HG03196 (cell line): ENCODE measurements at regions not wholly inside any gene's neighbourhood (a gene's known extent, or its start where the extent isn't known, plus 50 kb on each side); places are given as distances from the start of the nearest gene placed in this dataset.

Experiments
- ATAC-seq: cut with Tn5 transposase; IDR thresholded peaks from one replicate; pipeline ENCODE4 v1.9.1; 2021; ENCODE audit not compliant: unreplicated experiment

DNA sequence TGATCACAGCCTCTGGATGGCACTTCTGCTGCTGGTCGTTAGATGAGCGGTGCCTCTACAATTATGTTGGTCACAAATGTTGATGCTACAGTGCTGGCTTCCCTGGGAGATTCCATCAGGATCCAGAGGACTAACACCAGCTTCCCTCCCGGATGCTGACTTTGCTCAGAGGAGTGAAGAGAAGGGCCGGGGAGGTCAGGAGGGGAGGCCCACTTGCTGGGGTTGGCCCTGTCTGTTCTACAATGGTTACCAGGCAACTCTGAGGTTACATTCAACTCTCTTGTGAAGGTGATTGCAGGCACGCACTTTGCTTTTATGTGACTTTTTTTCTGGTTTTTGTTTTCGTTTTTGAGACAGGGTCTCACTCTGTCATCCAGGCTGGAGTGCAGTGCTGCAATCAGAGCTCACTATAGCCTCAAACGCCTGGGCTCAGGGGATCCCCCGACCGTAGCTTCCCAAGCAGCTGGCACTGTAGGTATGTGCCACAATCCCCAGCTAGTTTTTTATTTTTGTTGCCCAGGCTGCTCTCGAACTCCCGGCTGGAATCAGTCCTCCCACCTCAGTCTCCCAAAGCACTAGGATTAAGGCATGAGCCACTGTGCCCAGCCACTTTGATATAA lies 112.5 kb downstream of the ADSS2 start:
- ATAC-seq = no peak

GRCh38 chr1:244339776-244340175 lies 111.9 kb downstream of the ADSS2 start:
- ATAC-seq = no peak

- no peak for ATAC-seq
Measured at GRCh38 chr1:244340396-244340795, 111.3 kb downstream of the ADSS2 start.

GRCh38 chr1:244341455-244342450 lies 110.0 kb downstream of the ADSS2 start:
- no peak for ATAC-seq

DNA sequence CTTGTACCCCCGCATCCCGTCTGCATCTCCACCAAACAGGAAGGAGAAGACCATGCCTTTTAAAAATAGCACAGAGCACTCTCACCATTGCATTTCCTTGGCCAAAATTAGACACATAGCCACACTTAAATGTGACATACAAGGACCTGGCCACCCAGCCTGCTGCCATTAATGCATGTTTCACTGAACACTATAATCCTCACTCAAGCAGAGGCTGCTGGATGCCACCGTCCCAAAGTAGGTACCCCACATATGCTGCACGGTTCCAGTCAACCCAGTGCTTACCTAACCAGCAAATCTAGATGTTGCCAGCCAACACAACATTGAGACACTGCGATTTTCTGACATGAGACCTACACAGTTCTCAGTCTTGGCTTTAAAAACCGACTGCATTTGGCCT lies 107.7 kb downstream of the ADSS2 start:
- ATAC-seq = no peak

DNA sequence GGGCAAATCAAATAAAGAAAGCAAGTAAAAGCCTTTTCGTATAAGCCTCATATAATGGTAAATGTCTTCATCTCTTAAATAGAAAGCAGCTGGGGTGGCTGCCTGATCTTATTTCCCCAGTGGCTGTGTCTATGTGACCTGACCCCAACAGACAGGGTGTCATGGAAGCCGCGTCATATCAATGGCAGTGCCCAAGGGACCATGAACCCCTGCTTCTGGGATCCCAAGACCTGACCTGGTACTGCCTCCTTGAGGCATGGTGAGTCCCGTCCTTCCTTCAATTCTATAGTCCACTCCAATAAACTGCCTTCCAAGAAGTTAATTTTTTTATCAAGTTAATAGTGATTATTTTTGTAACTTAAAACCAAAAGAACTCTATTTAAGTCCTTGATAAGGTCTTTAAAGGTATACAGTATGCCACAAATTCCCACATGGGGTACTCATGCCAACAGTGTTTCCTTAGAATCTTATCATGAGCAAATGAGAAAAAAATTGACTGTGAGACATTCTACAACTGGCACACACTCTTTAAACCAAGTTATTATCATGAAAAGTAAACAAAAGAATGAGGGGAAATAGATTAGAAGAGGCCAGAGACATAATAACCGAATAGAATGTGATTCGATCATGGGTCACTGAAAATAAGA lies 104.6 kb downstream of the ADSS2 start:
- ATAC-seq = no peak

GRCh38 chr1:244347942-244348341 lies 103.8 kb downstream of the ADSS2 start:
- ATAC-seq = no peak

DNA sequence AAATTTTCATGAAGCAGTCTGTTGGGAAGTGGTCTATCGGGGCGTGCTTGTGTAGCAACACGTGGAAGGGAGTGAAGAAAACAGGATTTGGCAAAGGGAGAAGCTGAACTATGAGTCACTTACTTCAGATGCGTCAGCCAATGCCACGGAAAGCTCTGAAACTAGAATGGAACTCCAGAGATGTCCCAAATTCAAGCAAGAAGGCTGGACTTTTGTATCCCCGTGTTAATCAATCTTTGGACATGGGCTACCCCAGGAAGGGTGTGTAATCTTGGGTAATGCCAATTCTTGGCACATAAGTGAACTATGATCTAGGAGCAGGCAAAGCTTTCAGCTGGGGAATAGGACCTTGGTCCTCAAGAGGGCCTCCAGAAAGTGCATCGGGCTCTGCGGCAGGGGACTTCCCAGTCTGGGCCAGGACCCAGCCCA lies 102.6 kb downstream of the ADSS2 start:
- ATAC-seq = no peak

DNA sequence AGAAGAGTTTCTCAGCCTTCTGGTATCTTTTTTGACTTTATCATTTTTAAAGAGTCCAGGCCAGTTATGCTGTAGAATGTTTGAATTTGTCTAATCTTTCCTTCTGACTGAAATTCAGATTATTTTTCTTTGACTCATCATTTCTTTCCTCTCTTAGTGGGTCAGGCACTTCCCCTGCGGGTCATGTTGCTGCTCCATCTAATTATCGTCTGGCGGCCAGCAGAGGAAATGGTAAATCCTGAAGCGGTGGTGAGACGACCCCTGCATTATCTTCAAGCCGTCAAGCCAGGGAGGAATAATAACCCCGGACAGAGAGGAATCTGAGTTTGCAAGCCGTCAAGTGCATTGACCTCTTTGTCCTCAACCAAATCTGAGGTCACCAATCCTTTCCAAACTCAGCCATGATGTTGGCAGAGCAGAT lies 102.1 kb downstream of the ADSS2 start:
- ATAC-seq = no peak

GRCh38 chr1:244350027-244350426 lies 101.7 kb downstream of the ADSS2 start:
- ATAC-seq = no peak

- ATAC-seq = no peak
Measured at GRCh38 chr1:244352156-244352830, 99.4 kb downstream of the ADSS2 start.

GRCh38 chr1:244353551-244354091 lies 98.1 kb downstream of the ADSS2 start:
- ATAC-seq = no peak

DNA sequence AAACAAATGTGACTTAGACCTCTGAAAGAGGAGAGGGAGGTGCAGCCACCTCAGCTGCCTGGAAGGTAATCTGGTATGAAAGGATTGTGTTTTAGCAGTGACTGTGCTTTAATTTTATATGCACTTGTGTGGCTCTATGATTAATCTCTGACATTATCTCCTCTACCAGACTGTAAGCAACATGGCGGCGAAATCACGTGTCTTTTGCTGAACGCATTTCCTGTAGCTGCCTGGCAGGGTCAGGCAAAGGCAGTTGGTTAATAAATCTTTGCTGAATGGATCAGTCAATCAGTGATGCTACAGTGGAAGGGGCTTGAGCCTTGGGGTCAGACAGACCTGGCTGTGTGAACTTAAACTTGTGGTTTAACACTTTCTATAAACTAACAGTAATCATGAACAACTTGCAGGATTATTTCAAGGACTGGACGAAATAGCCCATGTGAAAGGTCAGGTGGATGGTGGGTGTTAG lies 96.9 kb downstream of the ADSS2 start:
- ATAC-seq = no peak

DNA sequence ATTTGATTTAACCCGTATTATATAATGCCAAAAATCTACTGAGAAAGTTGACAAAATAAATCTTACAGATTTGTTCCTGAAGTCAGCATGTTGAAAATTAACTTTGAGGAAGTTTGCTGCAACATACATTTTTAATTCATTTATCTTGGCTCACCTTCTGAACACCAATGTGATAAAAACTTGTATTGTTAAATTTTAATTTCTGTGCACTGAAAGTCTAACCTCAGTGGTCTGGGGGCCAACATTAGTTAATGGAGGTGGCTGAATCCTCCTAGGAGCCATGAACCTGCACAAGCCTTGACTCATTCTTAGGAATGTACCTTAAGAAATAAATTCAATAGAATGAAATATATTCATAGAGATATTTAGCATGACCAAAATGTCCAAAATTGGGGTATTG lies 95.3 kb downstream of the ADSS2 start:
- no peak for ATAC-seq
